Tibial nerve (tissue), 4 donors: ENCODE measurements at regions not wholly inside any gene's neighbourhood (a gene's known extent, or its start where the extent isn't known, plus 50 kb on each side); places are given as distances from the start of the nearest gene placed in this dataset.

ENCODE experiments used
- DNase-seq, 2 donors: peaks; one replicate each; pipeline ENCODE4 v3.0.0-alpha.2; 2019; ENCODE audit warnings: low spot score in 2 of 2
- H3K27ac ChIP-seq, 4 donors: fragments of 200-600 bp; sonication (generic) in 3 of 4; one replicate each; pipeline ENCODE4 v1.5.1; 2017 to 2019; ENCODE audit warnings: mild to moderate bottlenecking in 1 of 4
- H3K27me3 ChIP-seq, 2 donors: fragments of 200-600 bp; sonication (generic) in 1 of 2; one replicate each; pipeline versions ENCODE4 v1.5.1 to v1.6.0; 2017 to 2019
- H3K36me3 ChIP-seq, 3 donors: fragments of 200-600 bp; sonication (generic); one replicate each; pipeline ENCODE4 v1.5.1; 2018 to 2019
- H3K4me1 ChIP-seq, 4 donors: fragments of 200-600 bp; sonication (generic) in 3 of 4; one replicate each; pipeline ENCODE4 v1.5.1; 2017 to 2019
- H3K4me3 ChIP-seq, 4 donors: fragments of 200-600 bp; sonication (generic) in 3 of 4; one replicate each; pipeline ENCODE4 v1.5.1; 2017 to 2019; ENCODE audit warnings: mild to moderate bottlenecking in 1 of 4, moderate library complexity in 1 of 4
- H3K9me3 ChIP-seq, 4 donors: fragments of 200-600 bp; sonication (generic) in 3 of 4; one replicate each; pipeline ENCODE4 v1.5.1; 2017 to 2019
- EP300 ChIP-seq, 2 donors: sonication (generic); formaldehyde crosslinking; IDR thresholded peaks; one replicate each; pipeline ENCODE4 v1.6.1; 2017; ENCODE audit warnings: antibody characterized with exemption in 2 of 2, mild to moderate bottlenecking in 1 of 2
- POLR2A ChIP-seq, 2 donors: fragments of 450-650 bp; IDR thresholded peaks; one replicate each; pipeline ENCODE4 v1.6.1; 2017; ENCODE audit warnings: antibody characterized with exemption in 2 of 2, mild to moderate bottlenecking in 2 of 2, moderate library complexity in 2 of 2
- WGBS, 2 donors: methylation state at CpG; one replicate each; pipeline ENCODE4 v1.1.5; 2018; 5-methylcytosine and 5-hydroxymethylcytosine counted together
- TF ChIP-seq, protein P1 (sequence below), 5 experiments: fragments of 200-600 bp in 3 of 5; fragments of 450-650 bp in 2 of 5; sonication (generic) in 3 of 5; IDR thresholded peaks; one replicate each; pipeline ENCODE4 v1.5.1; 2016 to 2019; ENCODE audit warnings: antibody characterized with exemption in 5 of 5, mild to moderate bottlenecking in 3 of 5, moderate library complexity in 2 of 5

DNA sequence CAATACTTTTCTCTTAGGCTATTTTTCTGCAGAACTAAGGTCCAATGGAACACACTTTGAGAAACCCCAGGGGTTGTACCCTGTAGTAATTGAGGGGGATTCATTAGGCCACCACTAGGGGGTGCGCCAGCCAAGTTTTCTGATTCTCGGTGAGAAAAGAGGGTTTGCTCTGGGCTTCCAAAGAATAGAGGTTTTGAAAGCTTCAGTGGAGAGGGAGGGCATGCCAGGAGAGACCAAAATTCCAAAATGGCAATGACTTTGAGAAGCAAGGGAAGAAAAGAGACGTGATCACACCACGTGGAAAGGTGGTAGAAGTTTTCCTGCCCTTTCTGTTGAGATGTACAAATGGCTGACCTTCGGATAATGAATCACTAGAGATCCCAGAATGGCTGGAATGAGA is 323.3 kb downstream of the RPS6KC1 start:
- no peaks in the 10 kb centered on the region for H3K4me1 ChIP-seq
- H3K36me3 ChIP-seq: peaks cover 0 to 2% (median 0%) of the 10 kb centered on the region in 3 donors
- TF ChIP-seq, protein P1, sequence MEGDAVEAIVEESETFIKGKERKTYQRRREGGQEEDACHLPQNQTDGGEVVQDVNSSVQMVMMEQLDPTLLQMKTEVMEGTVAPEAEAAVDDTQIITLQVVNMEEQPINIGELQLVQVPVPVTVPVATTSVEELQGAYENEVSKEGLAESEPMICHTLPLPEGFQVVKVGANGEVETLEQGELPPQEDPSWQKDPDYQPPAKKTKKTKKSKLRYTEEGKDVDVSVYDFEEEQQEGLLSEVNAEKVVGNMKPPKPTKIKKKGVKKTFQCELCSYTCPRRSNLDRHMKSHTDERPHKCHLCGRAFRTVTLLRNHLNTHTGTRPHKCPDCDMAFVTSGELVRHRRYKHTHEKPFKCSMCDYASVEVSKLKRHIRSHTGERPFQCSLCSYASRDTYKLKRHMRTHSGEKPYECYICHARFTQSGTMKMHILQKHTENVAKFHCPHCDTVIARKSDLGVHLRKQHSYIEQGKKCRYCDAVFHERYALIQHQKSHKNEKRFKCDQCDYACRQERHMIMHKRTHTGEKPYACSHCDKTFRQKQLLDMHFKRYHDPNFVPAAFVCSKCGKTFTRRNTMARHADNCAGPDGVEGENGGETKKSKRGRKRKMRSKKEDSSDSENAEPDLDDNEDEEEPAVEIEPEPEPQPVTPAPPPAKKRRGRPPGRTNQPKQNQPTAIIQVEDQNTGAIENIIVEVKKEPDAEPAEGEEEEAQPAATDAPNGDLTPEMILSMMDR (IDR thresholded peaks at IDR 0.05): peak; percentile 56 to 67 (median 62)
- no peak for TF ChIP-seq EP300 (IDR thresholded peaks at IDR 0.05)
- 33 to 40% methylated on average over 5 of the region's 5 CpGs for WGBS, 2 donors
- DNase-seq: peak in 1 of 2 donors; percentile 45
- no peaks in the 10 kb centered on the region for H3K9me3 ChIP-seq
- H3K27ac ChIP-seq: no peak overlapping the region
- no peaks in the 10 kb centered on the region for H3K27me3 ChIP-seq
- no peak overlapping the region for H3K4me3 ChIP-seq

DNA sequence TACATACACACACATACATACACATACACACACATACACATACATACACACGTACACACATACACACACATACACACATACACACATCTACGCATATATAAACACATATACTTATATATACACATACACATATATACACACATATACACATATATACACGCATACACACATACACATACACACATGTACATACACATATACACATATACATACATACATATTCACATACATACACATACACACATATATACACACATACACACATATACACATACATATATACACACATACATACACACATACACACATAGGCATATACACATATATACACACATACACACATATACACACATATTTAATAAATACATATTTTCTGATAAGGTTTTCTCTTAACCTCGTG is 324.0 kb downstream of the RPS6KC1 start:
- DNase-seq: no peak
- Histone ChIP-seq H3K4me3 (no peak overlapping the region), H3K27me3 (no peaks in the 10 kb centered on the region), H3K27ac (no peak overlapping the region), H3K9me3 (no peaks in the 10 kb centered on the region), H3K4me1 (no peaks in the 10 kb centered on the region), H3K36me3 (peaks cover 0 to 4% (median 0%) of the 10 kb centered on the region in 3 donors)
- TF ChIP-seq, protein P1 (IDR thresholded peaks at IDR 0.05): no peak
- TF ChIP-seq EP300 (IDR thresholded peaks at IDR 0.05): no peak
- TF ChIP-seq POLR2A (IDR thresholded peaks at IDR 0.05): no peak
- WGBS, 2 donors: 95 to 96% methylated on average over 4 of the region's 4 CpGs

DNA sequence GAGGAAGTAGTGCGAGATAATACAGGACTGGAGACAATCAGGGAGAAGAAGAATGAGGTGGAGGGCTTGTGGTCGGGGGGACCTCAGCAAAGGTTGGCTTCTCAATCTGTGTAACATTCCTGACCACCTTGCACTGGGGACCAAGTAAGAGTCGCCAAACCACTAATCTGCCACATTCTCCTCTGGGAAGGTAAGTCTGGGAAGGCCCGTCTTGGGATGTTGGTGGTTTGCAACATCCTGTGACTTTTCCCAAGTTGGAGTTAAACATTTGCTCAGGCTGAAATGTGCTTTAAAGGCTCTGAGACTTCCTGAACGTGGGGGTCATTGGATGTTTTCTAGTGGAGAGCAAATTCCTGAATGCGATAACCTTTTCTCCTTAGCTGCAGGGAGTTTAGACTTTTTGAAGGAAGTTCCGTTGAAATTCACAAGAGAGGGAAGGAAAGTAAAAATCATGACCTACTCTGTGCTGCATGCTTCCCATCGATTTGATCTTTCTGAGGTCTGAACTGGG is 325.9 kb downstream of the RPS6KC1 start:
- H3K9me3 ChIP-seq: no peaks in the 10 kb centered on the region
- WGBS, 2 donors: 53 to 54% methylated on average over 8 of the region's 8 CpGs
- H3K4me3 ChIP-seq: no peak overlapping the region
- no peaks in the 10 kb centered on the region for H3K4me1 ChIP-seq
- no peaks in the 10 kb centered on the region for H3K27me3 ChIP-seq
- DNase-seq: no peak
- H3K36me3 ChIP-seq: peaks cover 0 to 4% (median 0%) of the 10 kb centered on the region in 3 donors
- no peak overlapping the region for H3K27ac ChIP-seq
- TF ChIP-seq POLR2A (IDR thresholded peaks at IDR 0.05): no peak
- TF ChIP-seq, protein P1 (IDR thresholded peaks at IDR 0.05): no peak

DNA sequence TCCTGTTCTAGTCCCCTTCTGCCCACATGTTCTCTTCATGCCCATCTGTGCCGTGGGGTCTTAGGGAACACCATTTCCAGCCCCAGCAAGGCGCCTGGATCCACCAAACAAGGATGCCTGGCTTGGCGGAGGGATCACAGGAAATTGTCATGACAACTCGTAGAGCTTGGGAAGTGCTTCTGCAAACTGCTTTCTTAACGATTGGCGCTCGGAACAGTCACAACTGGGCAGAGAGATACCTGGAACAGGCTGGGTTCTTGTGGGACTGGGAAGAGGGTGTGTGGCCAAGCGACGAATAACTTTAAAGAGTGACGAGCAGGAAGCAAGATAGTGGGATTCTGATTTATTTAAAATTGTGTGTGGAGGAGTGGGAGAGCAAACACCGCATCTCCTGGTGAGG is 329.8 kb downstream of the RPS6KC1 start:
- TF ChIP-seq POLR2A (IDR thresholded peaks at IDR 0.05) (no peak), EP300 (IDR thresholded peaks at IDR 0.05) (no peak)
- TF ChIP-seq, protein P1 (IDR thresholded peaks at IDR 0.05): no peak
- 90 to 91% methylated on average over 11 of the region's 11 CpGs for WGBS, 2 donors

DNA sequence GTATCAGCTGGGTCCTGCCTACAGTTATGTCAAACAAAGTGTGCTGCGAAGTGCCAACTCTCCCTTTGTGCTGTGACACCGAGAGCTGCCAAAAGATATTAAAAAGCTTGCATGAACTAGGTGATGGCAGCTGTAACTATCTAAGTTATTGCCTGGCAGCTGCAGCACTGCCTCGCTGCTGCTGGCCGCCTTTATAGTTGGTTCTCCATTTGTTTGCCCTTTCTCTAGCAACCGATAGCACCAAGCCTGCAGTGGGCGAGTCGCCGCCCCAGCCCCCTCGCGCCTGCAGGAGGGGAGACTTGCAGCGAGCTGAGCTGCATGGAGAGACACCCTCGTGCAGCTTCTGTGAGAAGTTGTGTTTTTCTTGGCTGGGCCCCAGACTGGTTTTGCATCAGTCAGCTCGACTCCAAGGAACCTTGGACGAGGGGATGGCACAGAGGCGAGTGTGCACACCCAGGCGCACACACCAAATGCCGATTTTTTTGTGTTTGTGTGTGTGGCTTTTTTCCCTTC is 330.6 kb downstream of the RPS6KC1 start:
- Histone ChIP-seq H3K36me3 (peaks cover 0 to 4% (median 0%) of the 10 kb centered on the region in 3 donors), H3K4me3 (no peak overlapping the region), H3K27ac (no peak overlapping the region), H3K9me3 (peaks cover 0 to 5% (median 0%) of the 10 kb centered on the region in 4 donors), H3K27me3 (no peaks in the 10 kb centered on the region), H3K4me1 (no peaks in the 10 kb centered on the region)
- 42 to 51% methylated on average over 17 of the region's 17 CpGs for WGBS, 2 donors
- TF ChIP-seq, protein P1 (IDR thresholded peaks at IDR 0.05): no peak
- no peak for DNase-seq

More for the DNA sequence above, 329.8 kb downstream of the RPS6KC1 start:
- H3K4me3 ChIP-seq: no peak overlapping the region
- no peaks in the 10 kb centered on the region for H3K27me3 ChIP-seq
- DNase-seq: no peak
- H3K27ac ChIP-seq: no peak overlapping the region
- H3K9me3 ChIP-seq: peaks cover 0 to 5% (median 0%) of the 10 kb centered on the region in 4 donors
- H3K36me3 ChIP-seq: peaks cover 0 to 4% (median 0%) of the 10 kb centered on the region in 3 donors
- no peaks in the 10 kb centered on the region for H3K4me1 ChIP-seq
